SH-SY5Y (cell line): ENCODE measurements at regions not wholly inside any gene's neighbourhood (a gene's known extent, or its start where the extent isn't known, plus 50 kb on each side); places are given as distances from the start of the nearest gene placed in this dataset.

Experiments used
- GATA2 ChIP-seq: IDR thresholded peaks from 2 replicates; pipeline ENCODE4 v1.6.1; 2011; ENCODE audit warnings: mild to moderate bottlenecking, low read depth, low read length
- GATA3 ChIP-seq: IDR thresholded peaks from 2 replicates; pipeline ENCODE4 v1.6.1; 2011; ENCODE audit warnings: low read depth, mild to moderate bottlenecking, low read length, moderate library complexity

DNA sequence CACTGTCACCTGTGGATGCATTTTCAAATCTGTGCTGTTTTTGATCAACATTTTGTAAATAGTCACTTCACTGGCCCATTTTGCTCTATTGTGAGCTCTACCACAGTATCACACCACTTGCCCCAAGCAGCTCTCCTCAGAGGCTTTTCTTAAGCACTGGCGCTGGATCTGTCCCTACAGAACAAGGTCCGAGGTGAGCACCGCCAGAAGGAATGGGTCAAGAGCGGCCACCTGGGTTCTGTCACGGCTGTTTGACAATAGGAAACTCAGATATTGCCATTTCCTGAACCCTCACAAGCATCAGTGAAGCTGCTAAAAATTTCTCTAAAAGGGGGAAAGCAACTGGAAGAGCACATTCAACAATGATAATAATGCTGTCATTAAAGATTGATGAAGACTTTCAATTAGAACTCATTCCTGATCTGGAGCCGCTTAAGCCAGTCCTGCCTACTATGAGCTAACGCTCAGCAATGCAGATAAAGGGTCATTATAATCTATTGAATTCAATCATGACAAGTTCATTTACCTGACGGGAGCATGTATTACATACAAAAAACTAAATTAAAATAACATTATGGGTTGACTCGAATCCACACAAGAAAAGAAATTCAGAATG lies 514.0 kb downstream of the GALR1 start:
- TF ChIP-seq GATA2 = no peak
- no peak for TF ChIP-seq GATA3
